ENCODE measurements at regions not wholly inside any gene's neighbourhood (a gene's known extent, or its start where the extent isn't known, plus 50 kb on each side); places are given as distances from the start of the nearest gene placed in this dataset.

DNA sequence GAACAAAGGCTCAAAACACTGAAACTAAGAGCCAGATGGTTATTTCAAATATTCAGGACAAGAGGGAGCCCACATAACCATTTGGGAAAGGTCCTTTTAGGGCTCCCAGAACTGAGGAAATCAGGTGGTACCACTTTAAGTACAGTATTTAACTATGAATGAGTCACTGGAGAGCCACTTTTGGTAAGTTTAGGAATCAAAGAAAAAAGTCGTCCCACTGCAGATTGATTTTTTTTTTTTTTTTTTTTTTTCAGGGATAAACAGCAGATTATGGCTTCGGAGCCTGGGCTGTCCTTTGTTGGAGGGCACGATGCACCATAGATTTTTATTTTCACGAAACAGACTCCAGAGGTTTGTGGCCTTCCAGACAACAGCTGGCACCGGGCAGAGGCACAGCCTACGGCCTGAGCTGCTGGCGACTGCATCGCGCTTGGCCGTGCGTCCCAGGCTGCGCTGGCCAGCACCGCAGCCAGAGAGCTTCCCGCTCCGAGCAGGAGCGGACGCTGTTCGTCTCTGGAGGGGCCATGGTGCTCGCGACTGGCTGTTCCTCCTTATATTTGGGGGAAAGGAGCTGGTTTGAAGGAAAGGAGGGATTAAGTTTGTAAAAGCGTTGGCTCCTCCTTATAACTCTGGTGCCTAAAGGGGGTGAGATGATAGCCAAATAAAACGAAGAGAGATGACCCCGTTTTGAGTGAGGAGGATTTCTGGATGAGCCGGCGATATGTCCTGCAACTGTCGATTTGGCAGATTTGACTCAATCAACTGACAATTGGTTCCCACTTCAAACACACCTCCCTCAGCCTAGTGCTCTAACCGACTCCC, 152.9 kb upstream of the GOLIM4 start:
- peak overlapping the region; percentile 68 for H2AFZ ChIP-seq (ENCODE audit: control insufficient read depth, low read length)
- H3K9ac ChIP-seq (ENCODE audit: control insufficient read depth, extremely low read depth, insufficient read depth, low read length), result no peak overlapping the region
- no peaks in the 10 kb centered on the region for H3K9me3 ChIP-seq (ENCODE audit: control insufficient read depth, low read depth, low read length)
- H3K79me2 ChIP-seq (ENCODE audit: control insufficient read depth, insufficient read depth, low read length), result no peaks in the 10 kb centered on the region
- dilution Hi-C loops (cut with MboI; ENCODE audit: extremely low pct_ligation_motif_present, low sequenced_read_pairs), result no loop called here
- H3K27me3 ChIP-seq (ENCODE audit: control insufficient read depth, extremely low read depth, insufficient read depth, low read length), result peaks cover 19% of the 10 kb centered on the region
- no peak for FAIRE-seq
- no peaks in the 10 kb centered on the region for H4K20me1 ChIP-seq (ENCODE audit: control insufficient read depth, extremely low read depth, insufficient read depth, low read length)
- peak overlapping the region; percentile 93 for H3K4me2 ChIP-seq (ENCODE audit: control insufficient read depth, extremely low read depth, insufficient read depth, low read depth, low read length)
- H3K4me3 ChIP-seq (ENCODE audit: control insufficient read depth in 2 of 3, extremely low read depth in 1 of 3, insufficient read depth in 2 of 3, low read depth in 1 of 3, low read length in 3 of 3), result peak overlapping the region in 2 of 3 experiments; percentile 55 to 63
- no peak for TF ChIP-seq EZH2 (IDR thresholded peaks at IDR 0.05; ENCODE audit: low read length)
- TF ChIP-seq, protein P1, sequence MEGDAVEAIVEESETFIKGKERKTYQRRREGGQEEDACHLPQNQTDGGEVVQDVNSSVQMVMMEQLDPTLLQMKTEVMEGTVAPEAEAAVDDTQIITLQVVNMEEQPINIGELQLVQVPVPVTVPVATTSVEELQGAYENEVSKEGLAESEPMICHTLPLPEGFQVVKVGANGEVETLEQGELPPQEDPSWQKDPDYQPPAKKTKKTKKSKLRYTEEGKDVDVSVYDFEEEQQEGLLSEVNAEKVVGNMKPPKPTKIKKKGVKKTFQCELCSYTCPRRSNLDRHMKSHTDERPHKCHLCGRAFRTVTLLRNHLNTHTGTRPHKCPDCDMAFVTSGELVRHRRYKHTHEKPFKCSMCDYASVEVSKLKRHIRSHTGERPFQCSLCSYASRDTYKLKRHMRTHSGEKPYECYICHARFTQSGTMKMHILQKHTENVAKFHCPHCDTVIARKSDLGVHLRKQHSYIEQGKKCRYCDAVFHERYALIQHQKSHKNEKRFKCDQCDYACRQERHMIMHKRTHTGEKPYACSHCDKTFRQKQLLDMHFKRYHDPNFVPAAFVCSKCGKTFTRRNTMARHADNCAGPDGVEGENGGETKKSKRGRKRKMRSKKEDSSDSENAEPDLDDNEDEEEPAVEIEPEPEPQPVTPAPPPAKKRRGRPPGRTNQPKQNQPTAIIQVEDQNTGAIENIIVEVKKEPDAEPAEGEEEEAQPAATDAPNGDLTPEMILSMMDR (optimal IDR thresholded peaks at IDR 0.05 in 1 of 3, IDR thresholded peaks at IDR 0.05 in 1 of 3, conservative IDR thresholded peaks at IDR 0.05 in 1 of 3; ENCODE audit: extremely low read depth in 1 of 3, insufficient read depth in 2 of 3, low read length in 3 of 3), result no peak
- H3K36me3 ChIP-seq (ENCODE audit: control insufficient read depth in 2 of 2, extremely low read depth in 1 of 2, insufficient read depth in 2 of 2, low read length in 2 of 2), result no peaks in the 10 kb centered on the region
- no peak for DNase-seq (ENCODE audit: low read depth, low spot score)
- H3K27ac ChIP-seq (ENCODE audit: control insufficient read depth, insufficient read depth, low read length), result no peak overlapping the region
- no peaks in the 10 kb centered on the region for H3K9me1 ChIP-seq (ENCODE audit: control insufficient read depth, extremely low read depth, insufficient read depth, low read length)
- H3K4me1 ChIP-seq (ENCODE audit: control insufficient read depth, extremely low read depth, insufficient read depth, low read length), result peaks cover 9% of the 10 kb centered on the region

DNA sequence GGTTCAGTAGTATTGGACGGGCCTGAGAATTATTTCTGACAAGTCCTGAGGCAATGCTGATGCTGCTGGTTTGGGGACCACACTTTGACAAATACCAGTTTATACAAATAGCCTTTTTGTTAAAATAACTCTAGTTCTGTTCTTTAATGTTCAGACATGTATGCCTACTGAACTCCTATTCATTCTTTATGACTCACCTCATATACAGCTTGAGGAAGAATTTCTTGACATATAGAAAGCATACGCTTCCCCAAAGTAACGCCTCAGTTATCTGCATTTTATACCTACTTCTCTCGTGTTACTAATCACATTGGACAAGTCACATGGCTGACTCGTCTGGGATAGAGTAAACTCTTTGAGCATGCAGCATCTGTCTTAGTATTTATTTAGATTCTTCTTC, 145.4 kb upstream of the GOLIM4 start:
- dilution Hi-C loops (cut with MboI; ENCODE audit: extremely low pct_ligation_motif_present, low sequenced_read_pairs), result no loop called here
- no peaks in the 10 kb centered on the region for H4K20me1 ChIP-seq (ENCODE audit: control insufficient read depth, extremely low read depth, insufficient read depth, low read length)

More for the DNA sequence above, 145.4 kb upstream of the GOLIM4 start:
- Histone ChIP-seq H3K27ac (ENCODE audit: control insufficient read depth, insufficient read depth, low read length) (no peak overlapping the region), H3K9ac (ENCODE audit: control insufficient read depth, extremely low read depth, insufficient read depth, low read length) (no peak overlapping the region), H3K36me3 (ENCODE audit: control insufficient read depth in 2 of 2, extremely low read depth in 1 of 2, insufficient read depth in 2 of 2, low read length in 2 of 2) (no peaks in the 10 kb centered on the region), H3K9me1 (ENCODE audit: control insufficient read depth, extremely low read depth, insufficient read depth, low read length) (no peaks in the 10 kb centered on the region), H3K9me3 (ENCODE audit: control insufficient read depth, low read depth, low read length) (no peaks in the 10 kb centered on the region), H2AFZ (ENCODE audit: control insufficient read depth, low read length) (no peak overlapping the region), H3K4me2 (ENCODE audit: control insufficient read depth, extremely low read depth, insufficient read depth, low read depth, low read length) (peak overlapping the region; percentile 31), H3K27me3 (ENCODE audit: control insufficient read depth, extremely low read depth, insufficient read depth, low read length) (no peaks in the 10 kb centered on the region), H3K4me3 (ENCODE audit: control insufficient read depth in 2 of 3, extremely low read depth in 1 of 3, insufficient read depth in 2 of 3, low read depth in 1 of 3, low read length in 3 of 3) (no peak overlapping the region), H3K4me1 (ENCODE audit: control insufficient read depth, extremely low read depth, insufficient read depth, low read length) (no peaks in the 10 kb centered on the region), H3K79me2 (ENCODE audit: control insufficient read depth, insufficient read depth, low read length) (no peaks in the 10 kb centered on the region)
- no peak for TF ChIP-seq EZH2 (IDR thresholded peaks at IDR 0.05; ENCODE audit: low read length)
- TF ChIP-seq, protein P1 (optimal IDR thresholded peaks at IDR 0.05 in 1 of 3, IDR thresholded peaks at IDR 0.05 in 1 of 3, conservative IDR thresholded peaks at IDR 0.05 in 1 of 3; ENCODE audit: extremely low read depth in 1 of 3, insufficient read depth in 2 of 3, low read length in 3 of 3), result no peak
- FAIRE-seq (peak; percentile 58), DNase-seq (ENCODE audit: low read depth, low spot score) (no peak)

All from keratinocyte (primary cell).